B cell (primary cell): ENCODE measurements at regions not wholly inside any gene's neighbourhood (a gene's known extent, or its start where the extent isn't known, plus 50 kb on each side); places are given as distances from the start of the nearest gene placed in this dataset.

Source experiments
- ATAC-seq: fragments of 200-7000 bp; cut with Tn5 transposase; one replicate; pipeline ENCODE4 v1.10.0; 2021; ENCODE audit warnings: low read depth, mild to moderate bottlenecking, moderate number of reproducible peaks, moderate library complexity
- CTCF ChIA-PET: fragments of 350-600 bp; sonication (Branson Sonifier 250); formaldehyde crosslinking; loops from one replicate; lab custom pipeline; 2021; ENCODE audit warnings: antibody characterized with exemption, inconsistent platforms; lab: Charles Lee
- POLR2A ChIA-PET: fragments of 350-600 bp; sonication (Branson Sonifier 250); formaldehyde crosslinking; loops from one replicate; lab custom pipeline; 2021; ENCODE audit warnings: antibody characterized with exemption; lab: Charles Lee
- DNase-seq: peaks from one replicate; pipeline ENCODE4 v3.0.0; 2013
- H2AFZ ChIP-seq: 2 replicates; pipeline ENCODE4 v1.6.1; 2012; ENCODE audit warnings: mild to moderate bottlenecking, low read depth, low read length; ENCODE audit not compliant: insufficient read depth, poor library complexity, severe bottlenecking
- H3K27ac ChIP-seq, 2 donors: 1 replicate in 1 of 2; 2 replicates in 1 of 2; pipeline ENCODE4 v1.5.1; 2012 to 2013; ENCODE audit warnings: low read length in 2 of 2, mild to moderate bottlenecking in 2 of 2, moderate library complexity in 1 of 2
- H3K27me3 ChIP-seq, 4 experiments: fragments of 200-600 bp in 1 of 4; sonication (generic) in 1 of 4; replicated peaks in 1 of 4; 1 replicate in 2 of 4; 2 replicates in 2 of 4; pipeline versions ENCODE4 v1.6.1 to v1.7.0; 2013 to 2016; ENCODE audit warnings: low read length in 3 of 4, mild to moderate bottlenecking in 2 of 4, mixed read lengths in 1 of 4, moderate library complexity in 1 of 4; ENCODE audit not compliant: insufficient read depth in 4 of 4, control insufficient read depth in 3 of 4; ENCODE audit errors: control extremely low read depth in 1 of 4
- H3K36me3 ChIP-seq, 2 experiments: replicated peaks in 1 of 2; 1 replicate in 1 of 2; 2 replicates in 1 of 2; pipeline versions ENCODE4 v1.6.1 to v1.7.1; 2013; ENCODE audit warnings: low read length in 1 of 2; ENCODE audit not compliant: insufficient read depth in 2 of 2, control insufficient read depth in 1 of 2; ENCODE audit errors: control extremely low read depth in 1 of 2, extremely low read depth in 1 of 2
- H3K4me1 ChIP-seq, 2 donors: fragments of 200-600 bp in 1 of 2; sonication (generic) in 1 of 2; 1 replicate in 1 of 2; 2 replicates in 1 of 2; pipeline versions ENCODE4 v1.5.1 to v1.6.1; 2013 to 2017; ENCODE audit warnings: low read length in 2 of 2; ENCODE audit not compliant: control insufficient read depth in 2 of 2, insufficient read depth in 2 of 2
- H3K4me2 ChIP-seq: replicated peaks from 2 replicates; pipeline ENCODE3; 2012; ENCODE audit warnings: mild to moderate bottlenecking, low read depth, low read length; ENCODE audit not compliant: poor library complexity, severe bottlenecking
- H3K4me3 ChIP-seq, 5 experiments: fragments of 200-600 bp in 1 of 5; sonication (generic) in 1 of 5; 1 replicate in 3 of 5; 2 replicates in 2 of 5; pipeline versions ENCODE4 v1.5.1 to v1.7.0; 2011 to 2016; ENCODE audit warnings: low read length in 4 of 5, mild to moderate bottlenecking in 4 of 5, low read depth in 2 of 5, control low read depth in 1 of 5, moderate library complexity in 1 of 5; ENCODE audit not compliant: insufficient read depth in 1 of 5; ENCODE audit errors: control extremely low read depth in 1 of 5, extremely low read depth in 1 of 5
- H3K79me2 ChIP-seq: fragments of 200-600 bp; sonication (generic); one replicate; pipeline ENCODE4 v1.6.0; 2016; ENCODE audit warnings: low read length; ENCODE audit not compliant: control insufficient read depth, insufficient read depth
- H3K9ac ChIP-seq: fragments of 200-600 bp; sonication (generic); 2 replicates; pipeline ENCODE4 v1.6.1; 2017; ENCODE audit warnings: mild to moderate bottlenecking, low read length, moderate library complexity
- H3K9me3 ChIP-seq, 3 donors: one replicate each; pipeline versions ENCODE4 v1.6.1 to v1.7.1; 2013; ENCODE audit warnings: low read length in 2 of 3; ENCODE audit not compliant: control insufficient read depth in 2 of 3, insufficient read depth in 1 of 3; ENCODE audit errors: control extremely low read depth in 1 of 3
- H4K20me1 ChIP-seq: 2 replicates; pipeline ENCODE4 v1.6.0; 2012; ENCODE audit warnings: mild to moderate bottlenecking, low read length; ENCODE audit not compliant: insufficient read depth, control insufficient read depth, poor library complexity, severe bottlenecking
- H3K27ac Mint-ChIP-seq: one replicate; pipeline ENCODE4 v1.8.0; 2021; ENCODE audit warnings: mixed read lengths
- H3K27me3 Mint-ChIP-seq: one replicate; pipeline ENCODE4 v1.8.0; 2021; ENCODE audit warnings: mixed read lengths
- H3K4me1 Mint-ChIP-seq: one replicate; pipeline ENCODE4 v1.8.0; 2021; ENCODE audit warnings: mixed read lengths
- H3K4me3 Mint-ChIP-seq: one replicate; pipeline ENCODE4 v1.8.0; 2021; ENCODE audit warnings: mixed read lengths
- H3K9me3 Mint-ChIP-seq: one replicate; pipeline ENCODE4 v1.8.0; 2022; ENCODE audit warnings: mixed read lengths; ENCODE audit not compliant: insufficient read depth
- EZH2 ChIP-seq: IDR thresholded peaks from 2 replicates; pipeline ENCODE4 v1.6.1; 2012; ENCODE audit warnings: borderline replicate concordance, low read depth, mild to moderate bottlenecking, moderate library complexity, low read length; ENCODE audit not compliant: insufficient read depth, poor library complexity, severe bottlenecking
- WGBS: methylation state at CpG from one replicate; pipeline ENCODE4 v1.1.5; 2013; ENCODE audit warnings: missing lambda C conversion rate; ENCODE audit not compliant: insufficient coverage; 5-methylcytosine and 5-hydroxymethylcytosine counted together
- intact Hi-C: fragments of 100-400 bp; cut with micrococcal nuclease; formaldehyde crosslinking; loops from one replicate; pipeline ENCODE4 v1.10.0; 2022
- TF ChIP-seq, protein P1 (sequence below): fragments of 200-600 bp; IDR thresholded peaks from one replicate; pipeline ENCODE4 v1.8.0; 2022; ENCODE audit warnings: antibody characterized with exemption, mild to moderate bottlenecking

DNA sequence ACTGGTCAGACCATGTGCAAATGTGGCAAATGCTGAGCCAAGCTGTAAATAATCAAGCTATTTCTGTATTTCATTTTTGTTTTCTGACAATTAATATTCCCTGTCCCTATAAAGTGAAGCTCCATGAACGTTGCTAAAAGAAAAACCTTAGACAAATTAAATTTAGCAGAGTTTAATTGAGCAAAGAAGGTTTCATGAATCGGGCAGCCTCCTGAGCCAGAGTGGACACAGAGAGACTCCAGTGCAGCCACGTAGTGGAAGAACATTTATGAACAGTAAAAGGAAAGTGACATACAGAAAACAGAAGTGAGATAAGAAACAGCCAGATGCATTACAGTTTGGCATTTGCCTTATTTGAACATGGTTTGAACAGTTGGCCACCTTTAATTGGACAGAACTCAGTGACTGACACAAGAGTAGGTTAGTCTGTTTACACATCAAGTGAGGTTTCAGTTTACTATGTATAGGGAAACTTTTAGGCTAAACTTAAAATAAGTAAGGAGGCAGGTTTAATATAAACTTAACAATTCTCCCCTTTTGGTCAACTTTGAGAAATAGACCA lies 69.7 kb downstream of the UFM1 start:
- POLR2A ChIA-PET = no interaction called here
- Histone ChIP-seq H4K20me1 (no peaks in the 10 kb centered on the region), H2AFZ (no peak overlapping the region), H3K4me1 (peaks cover 0 to 5% of the 10 kb centered on the region in 2 donors), H3K4me2 (no peak overlapping the region), H3K79me2 (no peaks in the 10 kb centered on the region), H3K27me3 (no peaks in the 10 kb centered on the region), H3K4me3 (no peak overlapping the region), H3K27ac (no peak overlapping the region), H3K9ac (no peak overlapping the region), H3K36me3 (no peaks in the 10 kb centered on the region), H3K9me3 (no peaks in the 10 kb centered on the region)
- WGBS = 54% methylated on average over 2 of the region's 3 CpGs
- H3K27ac Mint-ChIP-seq = no peak overlapping the region
- peaks cover 5% of the 10 kb centered on the region for H3K4me1 Mint-ChIP-seq
- H3K27me3 Mint-ChIP-seq = no peaks in the 10 kb centered on the region
- TF ChIP-seq, protein P1, sequence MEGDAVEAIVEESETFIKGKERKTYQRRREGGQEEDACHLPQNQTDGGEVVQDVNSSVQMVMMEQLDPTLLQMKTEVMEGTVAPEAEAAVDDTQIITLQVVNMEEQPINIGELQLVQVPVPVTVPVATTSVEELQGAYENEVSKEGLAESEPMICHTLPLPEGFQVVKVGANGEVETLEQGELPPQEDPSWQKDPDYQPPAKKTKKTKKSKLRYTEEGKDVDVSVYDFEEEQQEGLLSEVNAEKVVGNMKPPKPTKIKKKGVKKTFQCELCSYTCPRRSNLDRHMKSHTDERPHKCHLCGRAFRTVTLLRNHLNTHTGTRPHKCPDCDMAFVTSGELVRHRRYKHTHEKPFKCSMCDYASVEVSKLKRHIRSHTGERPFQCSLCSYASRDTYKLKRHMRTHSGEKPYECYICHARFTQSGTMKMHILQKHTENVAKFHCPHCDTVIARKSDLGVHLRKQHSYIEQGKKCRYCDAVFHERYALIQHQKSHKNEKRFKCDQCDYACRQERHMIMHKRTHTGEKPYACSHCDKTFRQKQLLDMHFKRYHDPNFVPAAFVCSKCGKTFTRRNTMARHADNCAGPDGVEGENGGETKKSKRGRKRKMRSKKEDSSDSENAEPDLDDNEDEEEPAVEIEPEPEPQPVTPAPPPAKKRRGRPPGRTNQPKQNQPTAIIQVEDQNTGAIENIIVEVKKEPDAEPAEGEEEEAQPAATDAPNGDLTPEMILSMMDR = no peak
- no peak for TF ChIP-seq EZH2
- H3K4me3 Mint-ChIP-seq = no peak overlapping the region
- intact Hi-C loops = no loop called here
- ATAC-seq (no peak), DNase-seq (no peak)
- CTCF ChIA-PET = no interaction called here
- H3K9me3 Mint-ChIP-seq = no peaks in the 10 kb centered on the region

- no peaks in the 10 kb centered on the region for H3K9me3 Mint-ChIP-seq
Measured at GRCh38 chr13:38421590-38422560, 72.2 kb downstream of the UFM1 start.

More at GRCh38 chr13:38421590-38422560, 72.2 kb downstream of the UFM1 start:
- no peak overlapping the region for H3K27ac Mint-ChIP-seq
- intact Hi-C loops = no loop called here
- Histone ChIP-seq H3K27me3 (no peaks in the 10 kb centered on the region), H2AFZ (no peak overlapping the region), H4K20me1 (no peaks in the 10 kb centered on the region), H3K36me3 (no peaks in the 10 kb centered on the region), H3K9me3 (no peaks in the 10 kb centered on the region), H3K4me2 (no peak overlapping the region), H3K79me2 (no peaks in the 10 kb centered on the region), H3K4me1 (no peaks in the 10 kb centered on the region), H3K4me3 (no peak overlapping the region), H3K9ac (no peak overlapping the region), H3K27ac (no peak overlapping the region)
- CTCF ChIA-PET = no interaction called here
- no peak for TF ChIP-seq EZH2
- TF ChIP-seq, protein P1 = no peak
- H3K4me1 Mint-ChIP-seq = no peaks in the 10 kb centered on the region
- no peak overlapping the region for H3K4me3 Mint-ChIP-seq
- DNase-seq (no peak), ATAC-seq (no peak)
- POLR2A ChIA-PET = no interaction called here
- H3K27me3 Mint-ChIP-seq = no peaks in the 10 kb centered on the region
- no CpG with 5 or more reads among the region's 5 CpGs for WGBS
